PC-9 (cell line): ENCODE measurements at regions not wholly inside any gene's neighbourhood (a gene's known extent, or its start where the extent isn't known, plus 50 kb on each side); places are given as distances from the start of the nearest gene placed in this dataset.

Source experiments
- BruUV-seq: library from RNA; stranded (reverse); fragments of 400-500 nt; replicated peaks from 2 replicates; lab custom pipeline; 2021; lab: Mats Ljungman, UMichigan
- CTCF ChIA-PET: fragments of 300-600 bp; sonication (Branson Sonifier 250); formaldehyde crosslinking; loops from one replicate; lab custom pipeline; 2022; ENCODE audit warnings: antibody characterized with exemption; lab: Charles Lee
- POLR2A ChIA-PET: fragments of 300-600 bp; sonication (Branson Sonifier 250); formaldehyde crosslinking; loops from one replicate; lab custom pipeline; 2022; ENCODE audit warnings: antibody characterized with exemption; ENCODE audit not compliant: unreplicated experiment; lab: Charles Lee
- DNase-seq, 2 experiments: peaks; one replicate each; pipeline versions ENCODE4 v3.0.0 to v3.0.0-alpha.2; 2015 to 2022; ENCODE audit warnings: mixed read lengths in 1 of 2
- H2AFZ ChIP-seq: fragments of 200-600 bp; sonication (generic); 2 replicates; pipeline ENCODE4 v1.8.1; 2017; ENCODE audit warnings: antibody characterized with exemption
- H3F3A ChIP-seq: fragments of 200-600 bp; sonication (generic); 2 replicates; pipeline ENCODE4 v1.8.1; 2017; ENCODE audit warnings: antibody characterized with exemption, mild to moderate bottlenecking, low read depth; ENCODE audit not compliant: insufficient read depth
- H3K27ac ChIP-seq: fragments of 200-600 bp; sonication (generic); 2 replicates; pipeline ENCODE4 v1.6.1; 2016; ENCODE audit warnings: mixed run types
- H3K27me3 ChIP-seq: fragments of 200-600 bp; sonication (generic); 2 replicates; pipeline ENCODE4 v1.6.1; 2016; ENCODE audit warnings: low read depth, mixed run types; ENCODE audit not compliant: insufficient read depth
- H3K36me3 ChIP-seq: fragments of 200-600 bp; sonication (generic); 2 replicates; pipeline ENCODE4 v1.6.1; 2016; ENCODE audit warnings: low read depth, mixed run types
- H3K4me1 ChIP-seq: fragments of 200-600 bp; sonication (generic); replicated peaks from 2 replicates; pipeline ENCODE4 v1.6.1; 2016; ENCODE audit warnings: mixed run types; ENCODE audit not compliant: insufficient read depth
- H3K4me2 ChIP-seq: fragments of 200-600 bp; sonication (generic); 2 replicates; pipeline ENCODE4 v1.6.1; 2017; ENCODE audit warnings: mixed run types
- H3K4me3 ChIP-seq: fragments of 200-600 bp; sonication (generic); 2 replicates; pipeline ENCODE4 v1.6.1; 2016; ENCODE audit warnings: mixed run types
- H3K79me2 ChIP-seq: fragments of 200-600 bp; sonication (generic); 2 replicates; pipeline ENCODE4 v1.6.1; 2017; ENCODE audit warnings: low read depth, mixed run types
- H3K9me2 ChIP-seq: fragments of 200-600 bp; sonication (generic); 2 replicates; pipeline ENCODE4 v1.8.1; 2017; ENCODE audit warnings: mild to moderate bottlenecking; ENCODE audit not compliant: insufficient read depth
- H3K9me3 ChIP-seq: fragments of 200-600 bp; sonication (generic); 2 replicates; pipeline ENCODE4 v1.8.1; 2016; ENCODE audit warnings: low read depth; ENCODE audit not compliant: insufficient read depth
- H4K20me1 ChIP-seq: fragments of 200-600 bp; sonication (generic); 2 replicates; pipeline ENCODE4 v1.8.1; 2017; ENCODE audit not compliant: insufficient read depth
- EZH2 ChIP-seq: fragments of 200-600 bp; sonication (generic); IDR thresholded peaks from 2 replicates; pipeline ENCODE4 v1.8.0; 2017; ENCODE audit warnings: antibody characterized with exemption, low read depth
- intact Hi-C: fragments of 100-400 bp; cut with micrococcal nuclease; formaldehyde crosslinking; loops from one replicate; pipeline ENCODE4 v1.10.0; 2022; ENCODE audit not compliant: unreplicated experiment
- TF ChIP-seq, protein P1 (sequence below): fragments of 200-600 bp; sonication (generic); conservative IDR thresholded peaks from 2 replicates; pipeline ENCODE4 v1.6.1; 2017; ENCODE audit warnings: mixed run types, antibody characterized with exemption, mild to moderate bottlenecking, moderate library complexity

DNA sequence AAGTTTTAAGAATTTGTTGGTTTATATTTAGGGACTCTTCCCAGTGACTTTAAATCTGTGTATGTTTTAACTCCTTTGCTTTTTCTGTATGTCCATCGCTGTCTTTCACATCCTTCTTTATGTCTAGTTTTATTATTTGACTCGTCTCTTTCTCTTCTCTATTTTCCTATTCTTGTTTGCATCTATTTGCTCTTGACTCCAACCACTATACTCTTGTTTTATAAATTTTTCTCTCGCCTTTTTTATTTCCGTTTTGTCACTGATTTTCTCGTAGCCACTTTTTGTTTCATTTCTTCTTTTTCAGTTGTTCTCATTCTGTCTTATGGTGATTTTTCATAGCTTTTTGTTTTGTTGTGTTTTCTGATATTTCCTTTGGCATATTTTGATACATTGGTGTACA, 170.5 kb upstream of the NETO1 start:
- H3K4me3 ChIP-seq: no peak overlapping the region
- ChIA-PET POLR2A (no interaction called here), CTCF (no interaction called here)
- no peaks in the 10 kb centered on the region for H3K4me1 ChIP-seq
- H3K27me3 ChIP-seq: no peaks in the 10 kb centered on the region
- no peak for TF ChIP-seq EZH2
- TF ChIP-seq, protein P1, sequence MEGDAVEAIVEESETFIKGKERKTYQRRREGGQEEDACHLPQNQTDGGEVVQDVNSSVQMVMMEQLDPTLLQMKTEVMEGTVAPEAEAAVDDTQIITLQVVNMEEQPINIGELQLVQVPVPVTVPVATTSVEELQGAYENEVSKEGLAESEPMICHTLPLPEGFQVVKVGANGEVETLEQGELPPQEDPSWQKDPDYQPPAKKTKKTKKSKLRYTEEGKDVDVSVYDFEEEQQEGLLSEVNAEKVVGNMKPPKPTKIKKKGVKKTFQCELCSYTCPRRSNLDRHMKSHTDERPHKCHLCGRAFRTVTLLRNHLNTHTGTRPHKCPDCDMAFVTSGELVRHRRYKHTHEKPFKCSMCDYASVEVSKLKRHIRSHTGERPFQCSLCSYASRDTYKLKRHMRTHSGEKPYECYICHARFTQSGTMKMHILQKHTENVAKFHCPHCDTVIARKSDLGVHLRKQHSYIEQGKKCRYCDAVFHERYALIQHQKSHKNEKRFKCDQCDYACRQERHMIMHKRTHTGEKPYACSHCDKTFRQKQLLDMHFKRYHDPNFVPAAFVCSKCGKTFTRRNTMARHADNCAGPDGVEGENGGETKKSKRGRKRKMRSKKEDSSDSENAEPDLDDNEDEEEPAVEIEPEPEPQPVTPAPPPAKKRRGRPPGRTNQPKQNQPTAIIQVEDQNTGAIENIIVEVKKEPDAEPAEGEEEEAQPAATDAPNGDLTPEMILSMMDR: no peak
- peaks cover 10% of the 10 kb centered on the region; the same call in 1 of the 2 replicates for H3K9me2 ChIP-seq
- H2AFZ ChIP-seq: no peak overlapping the region; the same call in 1 of the 2 replicates
- H3F3A ChIP-seq: no peaks in the 10 kb centered on the region
- H3K27ac ChIP-seq: no peak overlapping the region
- no peak overlapping the region for H3K4me2 ChIP-seq
- no TSS peak for BruUV-seq
- H3K36me3 ChIP-seq: no peaks in the 10 kb centered on the region
- no peaks in the 10 kb centered on the region for H4K20me1 ChIP-seq
- intact Hi-C loops: no loop called here
- no peaks in the 10 kb centered on the region for H3K79me2 ChIP-seq
- H3K9me3 ChIP-seq: no peaks in the 10 kb centered on the region
- no peak for DNase-seq

DNA sequence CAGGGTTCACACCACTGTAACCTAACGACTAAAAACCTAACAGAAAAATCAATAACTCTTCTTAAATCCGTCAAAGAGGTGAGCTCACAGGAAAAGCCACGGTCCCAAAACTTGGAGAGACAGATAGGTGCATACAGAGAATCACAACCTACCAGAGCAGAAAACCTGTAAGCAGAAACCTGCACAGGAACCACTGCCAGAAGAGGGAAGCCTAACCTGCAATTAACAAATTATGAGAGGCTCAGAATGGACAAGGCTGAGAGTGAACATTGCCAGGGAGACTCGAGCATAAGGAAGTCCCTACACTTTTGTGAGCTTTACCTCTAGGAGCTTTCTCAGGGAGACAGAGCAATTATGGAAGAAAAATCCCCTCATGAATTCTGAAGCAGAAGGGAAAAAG, 156.2 kb upstream of the NETO1 start:
- intact Hi-C loops: no loop called here
- DNase-seq: no peak
- H3K9me3 ChIP-seq: peaks cover 3% of the 10 kb centered on the region
- ChIA-PET POLR2A (no interaction called here), CTCF (interaction anchor here (0.5 kb wide), 1 partner anchor 28 kb away, joined by 10 read pairs; no protein-coding TSS in a partner anchor)
- no peaks in the 10 kb centered on the region for H3K27me3 ChIP-seq
- no peaks in the 10 kb centered on the region for H3K9me2 ChIP-seq
- no peak overlapping the region for H3K27ac ChIP-seq
- TF ChIP-seq, protein P1: no peak
- TF ChIP-seq EZH2: no peak
- H4K20me1 ChIP-seq: no peaks in the 10 kb centered on the region
- no peak overlapping the region for H3K4me2 ChIP-seq
- no peak overlapping the region for H3K4me3 ChIP-seq
- peak overlapping the region; percentile 40; the same call in 1 of the 2 replicates for H2AFZ ChIP-seq
- no peaks in the 10 kb centered on the region for H3K4me1 ChIP-seq
- H3K36me3 ChIP-seq: no peaks in the 10 kb centered on the region
- H3K79me2 ChIP-seq: no peaks in the 10 kb centered on the region
- no peaks in the 10 kb centered on the region for H3F3A ChIP-seq
- no TSS peak for BruUV-seq

DNA sequence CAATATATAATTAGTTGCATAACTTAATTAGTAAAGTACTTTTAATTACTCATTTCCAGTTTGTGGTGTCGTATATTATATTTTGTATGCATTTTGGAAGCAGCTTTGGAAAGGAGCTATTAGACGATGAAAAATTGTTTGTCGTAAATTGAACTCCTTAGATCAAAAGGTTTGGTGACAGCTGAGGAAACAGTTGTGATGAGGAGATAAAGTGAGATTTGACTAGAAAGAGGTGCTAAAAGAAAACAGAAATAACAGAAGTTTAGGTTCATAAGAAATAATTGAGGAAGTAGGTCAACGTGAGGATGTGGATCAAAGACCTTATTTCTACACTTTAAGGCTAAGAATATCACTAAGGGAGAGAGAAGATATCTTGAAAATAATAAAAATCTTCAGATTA, 141.9 kb upstream of the NETO1 start:
- CTCF ChIA-PET: no interaction called here
- H3F3A ChIP-seq: no peaks in the 10 kb centered on the region
- H3K4me2 ChIP-seq: no peak overlapping the region
- H3K27me3 ChIP-seq: no peaks in the 10 kb centered on the region
- H3K27ac ChIP-seq: no peak overlapping the region
- POLR2A ChIA-PET: no interaction called here
- 0 out of 2 replicates have a peak, but pooled peaks cover 10% of the 10 kb centered on the region for H3K9me3 ChIP-seq
- H3K4me1 ChIP-seq: peaks cover 9% of the 10 kb centered on the region
- no peak overlapping the region for H3K4me3 ChIP-seq
- no peaks in the 10 kb centered on the region for H3K9me2 ChIP-seq
- BruUV-seq: no TSS peak
- no peak for DNase-seq
- no peaks in the 10 kb centered on the region for H4K20me1 ChIP-seq
- H3K36me3 ChIP-seq: no peaks in the 10 kb centered on the region
- no peak overlapping the region for H2AFZ ChIP-seq
- intact Hi-C loops: no loop called here
- H3K79me2 ChIP-seq: no peaks in the 10 kb centered on the region
- TF ChIP-seq, protein P1: no peak
- TF ChIP-seq EZH2: no peak
